A172 (cell line): ENCODE measurements at regions not wholly inside any gene's neighbourhood (a gene's known extent, or its start where the extent isn't known, plus 50 kb on each side); places are given as distances from the start of the nearest gene placed in this dataset.
A peak's percentile ranks its signal among the peaks of the same experiment; 100 is the strongest.

Source experiments
- DNase-seq: peaks from one replicate; pipeline ENCODE4 v3.0.0-alpha.2; 2015; ENCODE audit warnings: low spot score

DNA sequence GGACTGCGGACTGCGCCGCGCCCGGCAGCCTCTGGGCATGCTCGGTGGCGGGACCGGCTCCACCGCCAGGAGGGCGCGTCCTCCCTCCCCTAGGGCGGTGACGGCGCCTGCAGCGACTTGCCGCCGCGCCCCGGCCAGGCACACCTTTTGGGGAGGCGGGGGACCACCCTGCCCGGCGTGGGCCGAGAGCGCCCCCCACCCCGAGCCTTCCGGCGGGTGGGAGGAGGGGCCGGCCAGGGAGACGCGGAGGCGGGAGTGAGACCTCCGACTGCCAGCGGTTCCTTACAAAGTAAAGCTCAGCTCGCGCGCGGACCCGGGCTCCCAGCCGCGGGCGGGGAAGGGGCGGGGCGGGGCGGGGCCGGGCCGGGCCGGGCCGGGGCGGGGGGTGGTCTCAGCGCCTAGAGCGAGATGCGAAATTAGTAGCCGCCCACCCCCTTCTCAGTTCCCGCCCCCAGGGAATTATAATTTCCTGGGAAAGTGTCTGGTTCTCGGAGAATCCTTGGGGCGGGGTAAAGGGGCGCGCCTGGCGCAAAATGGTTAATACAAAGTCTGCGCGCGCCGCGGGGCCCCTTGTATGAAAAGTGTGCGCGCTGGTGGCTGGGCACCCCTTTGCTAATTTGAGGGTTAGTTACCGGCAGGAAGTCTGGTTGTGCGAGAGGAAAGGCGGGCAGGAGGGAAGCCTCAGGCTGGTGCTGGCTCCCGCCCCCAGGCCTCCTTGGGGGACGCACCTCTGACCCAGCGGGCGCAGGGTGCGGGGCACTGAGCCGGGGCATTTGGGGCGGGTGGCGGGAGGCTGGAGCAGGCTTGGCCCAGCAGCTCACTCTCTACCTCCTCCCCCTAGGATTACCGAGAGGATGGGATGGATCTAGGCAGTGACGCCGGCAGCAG, 224.8 kb upstream of the IL12A start:
- peak; percentile 90 for DNase-seq

DNA sequence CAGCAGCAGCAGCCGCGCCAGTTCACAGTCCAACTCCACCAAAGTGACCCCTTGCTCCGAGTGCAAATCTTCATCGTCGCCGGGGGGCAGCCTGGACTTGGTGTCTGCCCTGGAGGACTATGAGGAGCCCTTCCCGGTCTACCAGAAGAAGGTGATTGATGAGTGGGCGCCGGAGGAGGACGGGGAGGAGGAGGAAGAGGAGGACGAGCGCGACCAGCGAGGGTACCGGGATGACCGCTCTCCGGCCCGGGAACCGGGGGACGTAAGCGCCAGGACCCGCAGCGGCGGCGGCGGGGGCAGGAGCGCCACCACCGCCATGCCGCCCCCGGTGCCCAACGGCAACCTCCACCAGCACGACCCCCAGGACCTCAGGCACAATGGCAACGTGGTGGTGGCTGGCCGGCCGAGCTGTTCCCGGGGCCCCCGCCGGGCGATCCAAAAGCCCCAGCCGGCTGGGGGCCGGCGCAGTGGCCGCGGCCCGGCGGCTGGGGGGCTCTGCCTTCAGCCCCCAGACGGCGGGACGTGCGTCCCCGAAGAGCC, 224.1 kb upstream of the IL12A start:
- no peak for DNase-seq

DNA sequence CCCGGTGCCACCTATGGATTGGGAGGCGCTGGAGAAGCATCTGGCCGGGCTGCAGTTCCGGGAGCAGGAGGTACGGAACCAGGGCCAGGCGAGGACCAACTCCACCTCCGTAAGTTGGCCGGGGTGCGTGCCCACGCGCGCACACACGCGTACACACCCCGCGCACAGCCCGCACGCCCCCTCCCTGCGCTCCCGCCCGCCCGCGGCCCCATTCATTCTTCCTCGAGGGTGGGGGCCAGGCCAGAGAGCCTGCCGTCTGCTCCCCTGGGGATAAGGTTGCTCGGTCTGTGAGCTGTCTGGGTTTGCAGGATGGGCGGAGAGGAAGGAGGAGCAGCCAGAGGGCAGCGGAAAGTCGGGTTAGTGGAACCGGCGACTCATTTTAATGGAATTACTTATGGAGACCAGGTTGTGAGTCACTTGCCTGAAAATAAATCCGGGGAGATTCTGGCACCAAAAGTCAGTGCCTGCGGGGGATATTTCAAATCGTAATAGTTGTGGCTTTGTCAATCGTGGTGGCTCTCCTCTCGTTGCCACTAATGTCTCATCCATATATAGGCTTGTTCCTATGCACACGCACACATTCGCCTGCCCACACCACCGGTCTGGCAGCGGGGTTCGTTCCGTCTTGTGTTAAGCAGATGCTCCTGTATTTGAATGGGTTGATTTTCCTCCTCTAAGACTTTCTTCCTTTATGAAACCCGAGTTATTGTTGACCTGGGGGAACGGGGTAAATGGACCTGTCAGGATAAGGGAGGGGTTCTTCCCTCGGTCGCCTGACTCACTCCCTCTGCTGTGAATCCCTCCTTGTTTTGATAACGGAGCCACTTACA, 223.4 kb upstream of the IL12A start:
- peak; percentile 98 for DNase-seq

DNA sequence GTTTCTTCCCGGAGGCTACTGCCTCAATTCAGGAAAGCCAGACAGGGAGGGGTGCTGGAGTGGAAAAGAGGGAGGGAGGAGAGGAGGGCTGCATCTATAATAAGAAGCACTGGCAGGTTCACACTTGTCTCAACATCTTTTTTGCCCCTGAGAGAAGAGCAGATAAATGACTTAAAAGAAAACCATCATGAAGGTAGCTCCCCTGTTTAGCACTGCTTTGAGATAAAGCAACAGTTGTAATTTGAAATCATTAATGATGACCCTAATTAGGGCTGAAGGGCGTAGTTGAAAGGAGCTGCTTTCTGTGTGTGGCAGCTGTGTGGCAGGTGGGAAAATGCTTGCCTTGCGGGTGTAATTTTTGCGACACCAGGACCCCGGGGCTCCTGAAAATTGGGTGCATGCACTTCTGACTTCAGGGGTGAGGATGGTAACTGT, 222.8 kb upstream of the IL12A start:
- no peak for DNase-seq

DNA sequence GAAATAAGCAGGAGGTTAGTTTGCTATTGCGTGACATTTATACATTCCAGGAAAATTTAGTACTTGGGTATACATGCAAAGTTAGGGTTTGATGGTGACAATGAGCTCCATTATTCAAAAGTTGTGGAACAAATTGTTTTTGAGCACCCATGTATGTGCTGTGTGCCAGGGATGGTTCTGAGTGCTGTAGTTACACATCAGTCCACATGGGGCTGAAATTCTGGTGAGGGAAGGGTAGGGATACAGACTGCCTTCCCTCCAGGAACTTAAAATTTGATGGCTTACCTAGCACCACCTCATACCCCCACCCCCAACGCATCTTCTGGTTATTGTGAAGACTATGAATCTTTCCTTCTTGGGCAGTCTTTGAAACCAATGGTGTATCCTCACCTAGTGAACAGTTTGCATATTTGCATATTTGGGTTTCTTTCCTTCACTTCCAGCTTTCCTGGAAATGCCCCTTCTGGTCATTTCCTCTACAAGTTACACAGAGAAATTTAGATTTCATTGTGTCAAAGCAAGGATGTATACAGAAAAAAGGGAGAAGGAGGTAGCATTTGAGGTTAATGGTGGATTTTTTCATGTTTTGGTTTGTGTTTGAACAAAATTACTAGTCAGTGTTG, 222.0 kb upstream of the IL12A start:
- DNase-seq, result peak; percentile 51

DNA sequence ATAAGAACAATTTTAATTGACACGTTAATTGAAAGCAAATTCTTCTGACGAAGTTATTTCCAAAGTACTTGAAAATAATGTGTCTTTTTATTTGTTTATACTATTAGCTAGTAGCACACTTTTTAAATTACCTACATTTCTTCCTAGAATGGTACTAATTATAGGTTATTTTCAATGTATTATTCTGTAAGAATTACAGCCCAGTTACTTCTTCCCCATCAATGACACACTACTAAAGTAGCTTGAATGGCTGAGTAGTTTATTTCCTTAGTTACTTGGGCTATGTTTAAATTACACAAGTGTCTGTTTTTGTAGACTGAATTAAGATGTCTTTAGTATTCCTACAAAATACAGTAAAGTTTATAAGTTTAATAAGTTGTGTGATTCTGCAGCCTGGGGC, 217.6 kb upstream of the IL12A start:
- DNase-seq, result no peak

DNA sequence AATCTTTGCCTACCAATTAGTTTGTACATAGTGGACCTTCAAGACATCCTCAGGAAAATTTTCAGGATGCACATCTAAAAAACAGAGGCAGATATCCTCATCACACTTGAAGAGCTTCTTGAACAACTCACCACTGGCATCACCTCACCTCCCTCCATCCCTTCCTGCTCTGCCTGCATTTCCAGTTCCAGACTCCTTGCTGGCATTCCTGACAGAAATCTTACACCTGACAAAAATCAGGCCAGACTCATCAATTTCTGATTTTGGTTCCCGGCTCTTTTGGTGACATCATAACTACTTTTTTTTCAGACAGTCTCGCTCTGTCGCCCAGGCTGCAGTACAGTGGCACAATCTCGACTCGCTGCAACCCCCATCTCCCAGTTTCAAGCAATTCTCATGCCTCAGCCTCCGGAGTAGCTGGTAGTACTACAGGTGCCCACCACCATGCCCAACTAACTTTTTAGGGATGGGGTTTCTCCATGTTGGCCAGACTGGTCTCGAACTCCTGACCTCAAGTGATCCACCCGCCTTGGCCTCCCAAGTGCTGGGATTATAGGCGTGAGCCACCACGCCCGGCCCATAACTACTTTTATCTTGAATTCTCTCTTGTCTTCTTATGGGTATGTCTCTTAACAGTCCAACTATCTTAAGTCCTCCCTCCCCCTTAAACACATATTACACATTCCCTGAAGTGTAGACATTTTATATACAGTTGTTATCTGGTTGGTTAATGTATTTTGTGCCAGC, 216.6 kb upstream of the IL12A start:
- DNase-seq, result no peak

DNA sequence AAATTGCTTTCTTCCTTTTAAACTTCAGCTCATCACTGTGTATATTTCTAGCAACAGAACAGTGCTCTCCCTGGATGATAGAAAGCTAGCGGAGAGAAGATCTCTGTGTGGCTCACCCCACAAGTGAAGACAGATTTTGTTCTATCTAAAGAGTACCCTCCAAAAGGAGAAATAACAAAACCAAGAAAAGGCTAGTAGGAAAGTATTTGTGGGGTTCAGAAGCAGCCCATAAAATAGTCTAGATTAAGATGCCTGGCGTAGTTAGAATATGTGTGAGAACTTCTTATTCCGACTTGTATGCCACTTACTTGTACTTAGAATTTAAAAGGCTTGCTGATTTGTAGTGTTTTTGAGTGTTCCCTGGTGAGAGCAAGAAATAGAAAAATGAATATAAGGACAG, 214.9 kb upstream of the IL12A start:
- no peak for DNase-seq

DNA sequence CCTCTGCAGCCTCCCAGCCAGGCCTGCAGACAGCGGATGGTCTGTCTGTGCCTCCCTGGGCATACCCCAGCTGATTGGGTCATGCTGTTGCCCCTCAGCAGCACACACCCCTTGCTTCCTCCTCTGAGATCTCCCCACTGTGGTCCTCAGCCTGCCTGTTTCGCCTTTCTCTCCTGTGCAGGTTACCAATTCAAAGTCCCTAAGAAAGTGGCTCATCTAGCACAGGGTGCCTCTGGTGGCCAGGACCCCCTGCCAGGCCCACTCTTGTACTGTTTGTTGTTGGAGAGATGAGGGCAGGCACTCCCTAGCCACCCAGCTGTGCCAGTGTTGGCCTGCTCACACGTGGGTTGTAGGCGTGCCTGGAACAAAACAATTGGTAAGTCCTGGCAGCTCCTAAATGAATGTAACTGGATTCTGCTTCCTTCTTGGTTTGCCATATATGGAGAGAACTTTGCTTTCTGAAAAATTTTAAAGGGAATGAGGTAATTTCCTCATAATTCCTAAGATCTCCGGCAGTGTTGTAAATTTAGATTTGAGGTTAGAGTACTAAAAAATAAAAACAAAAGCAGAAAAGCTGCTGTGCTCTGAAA, 213.2 kb upstream of the IL12A start:
- DNase-seq, result peak; percentile 80

DNA sequence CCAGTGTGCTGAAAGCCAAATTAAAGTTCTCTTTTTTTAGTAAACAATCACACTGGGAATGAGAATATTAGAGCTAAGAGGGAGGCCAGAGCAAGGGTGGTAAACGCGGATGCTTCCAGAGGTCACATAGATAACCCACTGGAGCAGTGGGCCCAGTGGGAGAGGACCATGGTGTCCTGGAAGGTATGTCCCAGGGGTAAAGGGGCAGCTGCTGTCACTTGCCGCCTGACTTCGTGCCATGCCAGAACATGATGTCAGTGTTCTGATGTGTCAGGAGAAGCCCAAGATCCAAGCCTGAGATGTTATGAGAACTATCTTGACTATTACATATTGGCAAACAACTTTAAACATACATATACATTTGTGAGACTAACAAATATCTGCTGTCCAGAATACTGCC, 211.9 kb upstream of the IL12A start:
- DNase-seq, result no peak

DNA sequence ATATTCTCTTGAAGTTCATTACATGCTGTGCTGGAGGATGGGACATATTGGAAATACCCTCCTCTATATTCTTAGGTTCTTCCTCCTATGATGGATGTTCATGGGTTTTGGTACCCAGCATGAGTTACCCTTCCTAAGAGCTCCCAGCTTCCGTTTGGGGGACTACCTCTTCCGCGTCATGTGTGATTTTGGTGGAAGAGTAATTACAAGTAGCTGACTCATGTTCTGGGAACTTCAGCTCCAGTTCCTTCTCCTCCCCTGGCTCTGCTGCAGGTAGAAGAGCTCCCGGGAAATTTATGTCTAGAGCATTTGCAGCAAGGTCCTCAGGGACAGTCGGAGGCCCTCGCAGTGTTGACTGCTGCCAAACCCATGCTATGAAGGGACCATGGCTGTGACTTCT, 208.8 kb upstream of the IL12A start:
- DNase-seq, result peak; percentile 81

DNA sequence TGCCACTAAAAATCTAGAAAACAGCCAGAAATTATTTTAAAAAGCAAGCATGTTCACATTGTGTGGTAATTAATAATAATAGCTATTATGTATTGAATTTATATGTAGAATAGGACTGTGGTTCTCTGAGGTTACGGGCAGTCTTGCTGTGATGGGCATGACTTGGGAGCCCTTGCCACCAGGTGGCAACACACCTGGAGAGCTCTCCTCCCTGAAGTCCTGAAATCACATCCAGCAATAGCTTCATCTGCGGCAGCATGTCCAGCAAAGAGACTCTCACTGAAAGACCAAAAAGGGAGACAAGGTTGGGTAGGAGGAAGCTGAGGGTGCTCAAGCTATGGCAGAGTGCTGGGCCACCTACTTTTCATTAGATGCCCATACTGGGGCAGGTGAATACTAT, 206.8 kb upstream of the IL12A start:
- no peak for DNase-seq

DNA sequence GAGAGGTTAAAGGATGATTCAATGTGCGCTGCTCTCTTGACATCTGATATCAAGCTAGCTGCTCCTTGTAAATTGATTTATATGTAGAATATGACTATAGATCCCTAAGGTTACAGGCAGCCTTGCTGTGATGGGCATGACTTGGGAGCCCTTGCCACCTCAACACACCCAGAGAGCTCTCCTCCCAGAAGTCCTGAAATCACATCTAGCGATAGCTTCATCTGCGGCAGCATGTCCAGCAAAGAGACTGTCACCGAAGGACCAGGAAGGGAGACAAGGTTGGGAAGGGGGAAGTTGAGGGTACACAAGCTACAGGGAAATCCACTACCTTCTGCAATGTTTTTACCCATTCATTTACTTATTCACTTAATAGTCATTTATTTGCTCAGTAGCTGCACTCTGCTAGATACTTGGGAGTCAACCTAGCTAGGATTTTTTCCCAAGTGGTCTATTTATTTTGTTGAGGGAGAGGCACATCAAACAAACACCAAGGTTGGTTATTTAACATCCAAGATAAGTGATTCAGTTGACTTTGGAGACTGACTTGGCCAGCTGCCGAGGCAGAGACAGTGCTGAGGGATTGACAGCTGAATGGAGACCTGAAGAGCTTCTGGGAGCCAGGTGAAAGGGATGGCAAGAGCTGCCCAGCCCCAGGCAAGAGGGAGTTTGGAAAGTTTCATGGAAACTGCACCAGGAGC, 205.8 kb upstream of the IL12A start:
- DNase-seq, result no peak

DNA sequence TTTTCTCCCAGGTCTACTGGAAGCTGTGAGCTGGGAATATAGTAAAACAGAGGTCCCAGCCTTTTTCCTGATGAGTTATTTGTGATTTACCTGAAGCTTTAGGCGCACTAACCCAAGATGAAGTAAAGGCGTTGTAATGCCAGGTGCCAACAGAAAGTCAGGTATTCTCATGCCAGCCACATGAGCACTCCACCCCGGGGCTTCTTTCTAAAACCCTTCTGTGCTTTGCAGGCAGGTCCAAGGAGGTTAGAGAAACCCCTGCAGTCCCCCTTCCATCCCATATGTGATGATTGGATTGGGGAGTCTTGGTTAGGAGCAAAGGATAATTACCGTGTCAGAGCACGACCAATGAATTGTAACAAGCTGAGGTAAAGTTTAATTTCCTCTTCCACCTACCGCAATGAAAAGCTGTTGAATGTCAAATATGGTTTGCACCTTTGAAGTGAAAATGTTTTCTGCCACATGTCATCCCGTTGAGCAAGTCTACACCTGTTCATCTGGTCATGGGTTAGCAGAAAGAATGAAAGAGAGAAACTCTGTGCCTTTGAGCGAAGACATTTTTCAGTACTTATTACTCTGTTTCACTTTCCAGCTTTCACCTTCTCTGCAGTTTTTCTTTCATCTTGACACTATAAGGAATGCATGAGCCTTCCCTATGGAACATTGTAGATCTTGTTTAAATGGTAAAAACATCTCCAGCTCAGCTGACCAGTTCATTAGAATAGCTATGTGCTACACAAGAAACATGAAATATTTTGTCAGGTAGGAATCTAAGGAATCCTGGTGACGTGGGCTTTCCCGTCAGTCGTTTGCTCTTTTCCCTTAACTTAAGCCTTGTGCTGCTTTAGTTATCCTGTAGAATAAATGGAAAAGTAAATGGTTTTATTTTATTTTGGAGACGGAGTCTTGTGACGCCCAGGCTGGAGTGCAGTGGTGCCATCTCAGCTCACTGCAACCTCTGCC, 204.6 kb upstream of the IL12A start:
- DNase-seq, result no peak

DNA sequence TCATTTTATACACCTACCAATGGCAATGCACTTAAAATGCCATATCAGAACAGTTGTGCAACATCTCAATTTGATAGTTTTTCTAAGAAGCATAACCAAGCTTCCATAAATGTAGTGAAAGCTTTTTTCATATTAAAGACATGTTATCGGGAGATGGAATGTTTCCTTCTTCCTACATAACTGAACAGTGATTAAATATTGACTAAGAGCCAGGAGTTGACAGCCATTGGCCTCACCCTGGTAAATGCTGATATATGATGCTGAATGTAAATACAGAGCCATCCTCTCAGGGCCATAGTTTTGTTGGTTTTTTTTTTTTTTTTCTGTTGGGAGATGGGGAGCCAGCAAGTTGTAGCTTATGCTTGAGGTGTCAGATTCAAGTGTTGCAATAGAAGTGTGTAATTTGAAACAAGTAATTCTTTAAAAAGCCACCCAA, 203.3 kb upstream of the IL12A start:
- no peak for DNase-seq

DNA sequence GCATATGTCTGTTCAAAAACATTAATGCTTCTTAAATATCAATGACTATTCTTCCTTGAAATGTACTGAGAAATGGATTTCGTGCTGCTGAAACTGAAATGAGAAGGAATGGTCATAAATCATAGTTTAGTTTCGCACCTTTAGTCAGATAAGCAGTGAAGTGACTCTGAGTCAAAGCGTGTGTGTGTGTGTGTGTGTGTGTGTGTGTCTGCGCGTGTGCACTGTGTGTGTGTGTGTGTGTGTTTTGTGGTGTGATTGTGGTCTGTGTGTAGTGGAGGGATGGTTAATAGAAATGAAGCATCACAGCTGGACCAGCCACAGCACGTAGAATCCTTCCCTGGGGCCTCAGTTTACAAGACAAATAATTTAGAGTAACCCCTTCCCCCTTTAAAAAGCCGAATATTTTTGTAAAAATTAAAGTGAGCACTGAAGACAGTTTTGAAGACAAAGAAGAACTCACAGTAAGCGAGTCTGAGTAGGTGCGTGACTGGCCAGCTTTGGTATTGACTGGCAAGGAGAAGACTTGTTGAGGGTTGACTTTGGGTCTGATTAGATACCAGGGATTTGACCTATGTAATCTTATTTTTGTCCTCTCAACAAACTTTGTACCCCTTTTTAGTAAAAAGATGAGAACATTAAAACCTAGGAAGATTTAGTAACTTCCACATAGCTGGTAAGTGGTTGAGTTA, 202.0 kb upstream of the IL12A start:
- DNase-seq, result no peak

DNA sequence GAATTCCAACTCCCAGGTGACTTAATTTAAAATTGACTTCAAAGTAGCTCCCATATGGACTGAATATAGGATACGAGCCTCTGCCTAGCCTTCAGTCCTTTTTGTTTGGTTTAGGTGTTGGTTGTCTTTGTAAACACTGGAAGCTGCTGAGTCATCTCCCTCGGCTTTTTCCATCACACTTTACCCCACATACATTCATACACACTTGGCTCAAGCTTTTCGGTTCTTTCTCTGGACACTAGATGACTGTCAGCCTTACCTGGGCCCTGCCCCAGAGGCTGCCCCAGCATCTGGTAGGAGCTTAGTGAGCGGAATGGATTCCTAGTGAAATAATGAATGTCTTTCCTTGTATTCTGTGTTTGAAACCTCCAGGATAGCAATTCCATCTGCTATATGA, 201.5 kb upstream of the IL12A start:
- DNase-seq, result peak; percentile 76

DNA sequence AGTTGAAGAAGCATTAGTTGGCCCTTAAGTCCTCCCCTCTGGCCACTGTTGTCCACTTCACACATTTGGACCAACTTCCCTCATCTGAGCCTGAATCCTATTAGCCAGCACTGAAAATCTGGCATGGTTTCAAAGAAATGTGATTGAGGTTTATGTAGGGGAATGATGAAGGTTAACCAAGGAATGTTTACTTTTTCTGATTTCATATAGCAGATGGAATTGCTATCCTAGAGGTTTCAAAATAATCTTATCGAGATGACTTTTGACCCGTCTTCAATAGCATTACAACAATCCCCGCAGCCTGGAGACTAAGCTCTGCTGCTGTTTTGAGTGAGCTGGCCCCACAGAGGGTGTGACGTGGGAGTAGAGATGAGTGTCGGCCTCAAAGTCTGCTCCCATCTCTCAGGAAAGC, 200.8 kb upstream of the IL12A start:
- DNase-seq, result no peak

DNA sequence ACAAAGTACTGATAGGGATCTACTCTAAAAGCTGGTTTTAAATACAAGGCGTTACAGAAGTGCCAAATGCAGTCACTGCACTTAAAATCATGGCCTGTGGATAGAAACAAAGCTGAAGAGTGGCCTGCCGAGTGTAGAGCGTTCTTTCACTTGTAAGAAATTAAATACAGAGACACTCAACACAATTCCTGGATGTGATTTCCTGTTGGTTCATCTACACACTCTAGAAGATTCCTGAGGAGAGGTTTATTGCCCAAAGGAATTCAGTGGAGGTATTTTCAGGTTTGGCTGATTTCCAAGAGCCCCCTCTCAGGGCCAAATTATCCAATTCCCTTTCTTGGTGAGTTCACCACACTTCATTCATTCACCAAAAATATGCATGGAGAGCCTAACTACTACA, 200.3 kb upstream of the IL12A start:
- DNase-seq, result no peak
